PC-3 (cell line): ENCODE measurements at regions not wholly inside any gene's neighbourhood (a gene's known extent, or its start where the extent isn't known, plus 50 kb on each side); places are given as distances from the start of the nearest gene placed in this dataset.

Source experiments
- EZH2phosphoT487 ChIP-seq: fragments of 300-600 bp; sonication (generic); IDR thresholded peaks from 2 replicates; pipeline ENCODE4 v1.6.1; 2018; ENCODE audit warnings: mild to moderate bottlenecking, antibody characterized with exemption, low read length, borderline replicate concordance
- TF ChIP-seq, protein P1 (sequence below): fragments of 300-600 bp; sonication (generic); conservative IDR thresholded peaks from 2 replicates; pipeline ENCODE4 v1.5.1; 2017; ENCODE audit warnings: antibody characterized with exemption, low read depth, mild to moderate bottlenecking, low read length

DNA sequence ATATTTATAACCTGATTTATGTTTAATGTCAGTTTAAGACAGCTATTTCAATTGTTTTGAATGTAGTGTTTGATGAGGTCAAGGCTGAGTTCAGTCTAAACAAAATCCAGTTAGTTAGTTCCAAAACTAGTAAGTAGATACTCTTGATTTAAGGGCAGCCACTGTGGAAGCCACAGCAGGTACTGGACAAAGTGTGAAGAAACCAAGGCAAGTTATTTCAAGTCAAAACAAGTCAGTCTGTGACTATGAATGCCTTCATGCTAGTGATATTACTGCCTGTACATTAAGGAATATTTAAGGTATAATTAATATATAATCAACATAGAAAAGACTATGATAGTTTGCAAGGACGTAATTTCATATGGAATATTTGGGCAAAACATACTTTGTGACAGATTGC lies 362.3 kb downstream of the DMRTA1 start:
- TF ChIP-seq, protein P1, sequence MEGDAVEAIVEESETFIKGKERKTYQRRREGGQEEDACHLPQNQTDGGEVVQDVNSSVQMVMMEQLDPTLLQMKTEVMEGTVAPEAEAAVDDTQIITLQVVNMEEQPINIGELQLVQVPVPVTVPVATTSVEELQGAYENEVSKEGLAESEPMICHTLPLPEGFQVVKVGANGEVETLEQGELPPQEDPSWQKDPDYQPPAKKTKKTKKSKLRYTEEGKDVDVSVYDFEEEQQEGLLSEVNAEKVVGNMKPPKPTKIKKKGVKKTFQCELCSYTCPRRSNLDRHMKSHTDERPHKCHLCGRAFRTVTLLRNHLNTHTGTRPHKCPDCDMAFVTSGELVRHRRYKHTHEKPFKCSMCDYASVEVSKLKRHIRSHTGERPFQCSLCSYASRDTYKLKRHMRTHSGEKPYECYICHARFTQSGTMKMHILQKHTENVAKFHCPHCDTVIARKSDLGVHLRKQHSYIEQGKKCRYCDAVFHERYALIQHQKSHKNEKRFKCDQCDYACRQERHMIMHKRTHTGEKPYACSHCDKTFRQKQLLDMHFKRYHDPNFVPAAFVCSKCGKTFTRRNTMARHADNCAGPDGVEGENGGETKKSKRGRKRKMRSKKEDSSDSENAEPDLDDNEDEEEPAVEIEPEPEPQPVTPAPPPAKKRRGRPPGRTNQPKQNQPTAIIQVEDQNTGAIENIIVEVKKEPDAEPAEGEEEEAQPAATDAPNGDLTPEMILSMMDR: no peak
- no peak for TF ChIP-seq EZH2phosphoT487
